ENCODE measurements at regions not wholly inside any gene's neighbourhood (a gene's known extent, or its start where the extent isn't known, plus 50 kb on each side); places are given as distances from the start of the nearest gene placed in this dataset.

DNA sequence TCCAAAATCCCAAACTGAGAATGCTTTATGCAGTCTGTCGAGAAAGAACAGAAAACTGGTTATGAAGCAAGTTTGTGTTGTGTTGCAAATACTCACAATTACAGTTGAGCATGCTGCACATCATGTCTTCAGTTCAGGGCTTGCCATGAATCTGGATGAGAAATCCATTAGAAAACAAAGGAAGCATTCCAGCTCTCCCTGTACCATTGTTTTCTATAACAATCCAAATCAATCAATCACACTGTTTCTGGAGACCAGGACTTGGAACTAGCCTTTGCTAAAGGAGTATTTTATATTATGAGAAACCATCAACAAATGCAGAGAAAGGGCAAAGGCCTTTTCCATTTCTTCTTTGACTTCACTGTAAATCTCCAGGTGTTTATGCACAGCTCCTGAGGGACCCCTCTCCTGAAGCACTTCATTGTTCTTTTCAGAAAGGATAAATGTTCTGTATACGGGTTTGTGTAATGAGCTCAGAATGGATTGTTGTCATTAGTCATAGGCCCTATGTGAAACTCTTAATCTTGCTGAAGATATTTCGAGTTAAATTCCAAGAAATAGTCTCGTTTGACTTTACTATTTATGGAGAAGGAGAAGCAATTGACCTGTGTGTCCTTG is 364.7 kb upstream of the POM121L12 start:
- DNase-seq (no peak), ATAC-seq (ENCODE audit: low read depth) (no peak)
- CTCF ChIA-PET: no interaction called here
- H3K4me3 Mint-ChIP-seq: no peak overlapping the region
- intact Hi-C loops (cut with micrococcal nuclease): no loop called here
- TF ChIP-seq, protein P1, sequence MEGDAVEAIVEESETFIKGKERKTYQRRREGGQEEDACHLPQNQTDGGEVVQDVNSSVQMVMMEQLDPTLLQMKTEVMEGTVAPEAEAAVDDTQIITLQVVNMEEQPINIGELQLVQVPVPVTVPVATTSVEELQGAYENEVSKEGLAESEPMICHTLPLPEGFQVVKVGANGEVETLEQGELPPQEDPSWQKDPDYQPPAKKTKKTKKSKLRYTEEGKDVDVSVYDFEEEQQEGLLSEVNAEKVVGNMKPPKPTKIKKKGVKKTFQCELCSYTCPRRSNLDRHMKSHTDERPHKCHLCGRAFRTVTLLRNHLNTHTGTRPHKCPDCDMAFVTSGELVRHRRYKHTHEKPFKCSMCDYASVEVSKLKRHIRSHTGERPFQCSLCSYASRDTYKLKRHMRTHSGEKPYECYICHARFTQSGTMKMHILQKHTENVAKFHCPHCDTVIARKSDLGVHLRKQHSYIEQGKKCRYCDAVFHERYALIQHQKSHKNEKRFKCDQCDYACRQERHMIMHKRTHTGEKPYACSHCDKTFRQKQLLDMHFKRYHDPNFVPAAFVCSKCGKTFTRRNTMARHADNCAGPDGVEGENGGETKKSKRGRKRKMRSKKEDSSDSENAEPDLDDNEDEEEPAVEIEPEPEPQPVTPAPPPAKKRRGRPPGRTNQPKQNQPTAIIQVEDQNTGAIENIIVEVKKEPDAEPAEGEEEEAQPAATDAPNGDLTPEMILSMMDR (IDR thresholded peaks at IDR 0.05): no peak
- H3K9me3 Mint-ChIP-seq: peaks cover 6% of the 10 kb centered on the region
- H3K27me3 Mint-ChIP-seq: no peaks in the 10 kb centered on the region
- H3K4me1 Mint-ChIP-seq: no peaks in the 10 kb centered on the region
- POLR2A ChIA-PET: no interaction called here
- no peaks in the 10 kb centered on the region for H3K36me3 Mint-ChIP-seq (ENCODE audit: low read depth)
- no peak overlapping the region for H3K27ac Mint-ChIP-seq

- Mint-ChIP-seq H3K4me1 (no peaks in the 10 kb centered on the region), H3K4me3 (no peak overlapping the region), H3K9me3 (peaks cover 8% of the 10 kb centered on the region), H3K27ac (no peak overlapping the region), H3K27me3 (no peaks in the 10 kb centered on the region), H3K36me3 (ENCODE audit: low read depth) (no peaks in the 10 kb centered on the region)
- intact Hi-C loops (cut with micrococcal nuclease): no loop called here
- TF ChIP-seq, protein P1 (IDR thresholded peaks at IDR 0.05): no peak
- ChIA-PET POLR2A (no interaction called here), CTCF (no interaction called here)
- no peak for DNase-seq
- no peak for ATAC-seq (ENCODE audit: low read depth)
Measured at GRCh38 chr7:52669031-52669430, 366.4 kb upstream of the POM121L12 start.

GRCh38 chr7:52668435-52668834 is 367.0 kb upstream of the POM121L12 start:
- TF ChIP-seq, protein P1 (IDR thresholded peaks at IDR 0.05): no peak
- Mint-ChIP-seq H3K4me1 (no peaks in the 10 kb centered on the region), H3K27ac (no peak overlapping the region), H3K9me3 (peaks cover 8% of the 10 kb centered on the region), H3K27me3 (no peaks in the 10 kb centered on the region), H3K36me3 (ENCODE audit: low read depth) (no peaks in the 10 kb centered on the region), H3K4me3 (no peak overlapping the region)
- intact Hi-C loops (cut with micrococcal nuclease): no loop called here
- no peak for ATAC-seq (ENCODE audit: low read depth)
- ChIA-PET POLR2A (no interaction called here), CTCF (no interaction called here)
- no peak for DNase-seq

DNA sequence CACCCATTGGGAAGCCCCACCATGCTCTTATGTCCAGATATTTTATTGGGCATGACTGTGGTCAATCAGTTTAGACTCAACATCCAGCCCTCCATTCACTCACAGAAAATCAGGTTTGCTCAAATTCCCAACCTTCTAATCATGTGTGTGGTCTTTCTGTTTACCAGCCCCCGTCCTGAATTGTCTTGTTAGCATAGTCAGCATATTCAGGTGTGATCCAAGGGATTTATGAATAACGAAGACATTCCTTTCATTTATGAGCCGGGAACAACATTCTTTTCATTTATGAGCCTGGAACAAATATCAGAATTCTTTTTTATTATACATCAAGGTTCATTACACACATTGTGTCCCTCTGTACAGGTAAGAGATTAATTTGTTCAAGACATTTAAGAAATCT is 376.3 kb upstream of the POM121L12 start:
- no peak for DNase-seq
- Mint-ChIP-seq H3K4me1 (no peaks in the 10 kb centered on the region), H3K27me3 (no peaks in the 10 kb centered on the region), H3K4me3 (no peak overlapping the region), H3K27ac (no peak overlapping the region), H3K9me3 (peaks cover 18% of the 10 kb centered on the region), H3K36me3 (ENCODE audit: low read depth) (no peaks in the 10 kb centered on the region)
- intact Hi-C loops (cut with micrococcal nuclease): no loop called here
- ATAC-seq (ENCODE audit: low read depth): no peak
- TF ChIP-seq, protein P1 (IDR thresholded peaks at IDR 0.05): no peak
- ChIA-PET CTCF (no interaction called here), POLR2A (no interaction called here)

DNA sequence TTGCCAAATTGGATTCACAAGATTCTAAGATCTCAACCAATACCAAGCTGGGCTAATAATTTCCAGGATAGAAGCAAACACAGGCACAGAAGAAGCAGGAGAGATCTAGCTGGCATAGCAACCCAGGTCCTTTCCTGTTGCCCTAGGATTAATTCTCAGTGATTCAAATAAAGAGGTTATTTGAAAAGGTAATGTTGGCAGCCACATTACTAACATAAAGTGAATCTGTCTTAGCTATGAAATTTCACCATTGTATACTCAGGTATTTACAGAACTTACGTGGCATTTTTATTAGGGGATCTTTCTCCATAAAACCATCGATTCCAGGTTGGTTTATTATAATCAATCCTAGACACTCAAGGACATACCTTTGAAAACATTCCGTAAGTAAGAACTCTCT is 379.3 kb upstream of the POM121L12 start:
- H3K27me3 Mint-ChIP-seq: no peaks in the 10 kb centered on the region
- H3K4me1 Mint-ChIP-seq: no peaks in the 10 kb centered on the region
- H3K9me3 Mint-ChIP-seq: peaks cover 18% of the 10 kb centered on the region
- H3K36me3 Mint-ChIP-seq (ENCODE audit: low read depth): no peaks in the 10 kb centered on the region
- intact Hi-C loops (cut with micrococcal nuclease): no loop called here
- POLR2A ChIA-PET: no interaction called here
- no peak overlapping the region for H3K4me3 Mint-ChIP-seq
- DNase-seq (no peak), ATAC-seq (ENCODE audit: low read depth) (no peak)
- no peak overlapping the region for H3K27ac Mint-ChIP-seq
- TF ChIP-seq, protein P1 (IDR thresholded peaks at IDR 0.05): no peak
- CTCF ChIA-PET: no interaction called here

Measured in activated B cell treated with CpG ODN at 0.5 μM for 24 hours (primary cell).